Stimulated activated CD8-positive, alpha-beta memory T cell treated with anti-CD3 and anti-CD28 coated beads, Interleukin-7, amount 100 ng/mL, for 48 hours (primary cell): ENCODE measurements at regions not wholly inside any gene's neighbourhood (a gene's known extent, or its start where the extent isn't known, plus 50 kb on each side); places are given as distances from the start of the nearest gene placed in this dataset.
"Not testable (repeated sequence)": the region's sequence is repeated elsewhere in the genome, so short reads cannot be mapped to it uniquely, and the experiment has no call there.

Experiments used
- DNase-seq, 2 donors: peaks; one replicate each; pipeline ENCODE4 v3.0.0-alpha.2; 2020; ENCODE audit warnings: low read depth in 1 of 2; ENCODE audit errors: extremely low read depth in 1 of 2

- no peak for DNase-seq
These were observed 159.8 kb downstream of the CGGBP1 start for GRCh38 chr3:87898971-87899370.

GRCh38 chr3:87895983-87896382 lies 162.8 kb downstream of the CGGBP1 start:
- DNase-seq: no peak

DNA sequence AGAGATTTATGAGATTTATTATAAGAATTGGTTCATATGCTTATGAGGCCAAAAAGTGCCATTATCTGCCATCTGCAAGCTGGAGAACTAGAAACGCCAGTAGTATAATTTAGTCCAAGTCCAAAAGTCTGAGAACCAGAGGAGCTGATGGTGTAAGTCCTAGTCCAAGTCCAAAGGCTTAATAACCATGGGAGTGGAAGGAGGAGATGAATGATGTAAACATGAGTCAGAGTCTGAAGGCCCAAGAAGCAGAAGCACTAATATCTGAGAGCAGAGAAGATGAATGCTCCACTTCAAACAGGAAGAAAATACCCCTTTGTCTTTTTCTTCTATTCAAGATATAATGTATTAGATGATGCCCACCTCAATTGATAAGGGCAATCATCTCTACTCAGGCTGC lies 185.7 kb downstream of the CGGBP1 start:
- DNase-seq: no peak

DNA sequence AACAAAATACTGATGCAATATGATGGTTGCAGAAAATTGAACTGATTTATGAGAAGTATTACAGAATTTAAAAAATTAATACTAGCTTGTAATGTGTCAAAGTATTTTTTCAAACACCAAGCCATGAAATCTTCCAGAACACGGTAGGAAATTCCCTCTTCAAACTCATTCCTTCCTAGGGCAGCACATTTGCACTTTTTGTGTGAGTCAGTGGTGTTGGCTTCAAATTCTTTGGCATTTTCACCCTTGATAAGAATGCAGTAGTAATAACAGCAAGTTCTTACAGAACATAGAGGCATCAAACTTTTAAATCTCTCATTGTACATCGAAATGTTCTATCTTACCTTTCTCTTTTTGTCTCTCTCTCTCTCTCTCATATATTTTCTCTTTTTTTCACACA lies 191.8 kb downstream of the CGGBP1 start:
- no peak for DNase-seq

DNA sequence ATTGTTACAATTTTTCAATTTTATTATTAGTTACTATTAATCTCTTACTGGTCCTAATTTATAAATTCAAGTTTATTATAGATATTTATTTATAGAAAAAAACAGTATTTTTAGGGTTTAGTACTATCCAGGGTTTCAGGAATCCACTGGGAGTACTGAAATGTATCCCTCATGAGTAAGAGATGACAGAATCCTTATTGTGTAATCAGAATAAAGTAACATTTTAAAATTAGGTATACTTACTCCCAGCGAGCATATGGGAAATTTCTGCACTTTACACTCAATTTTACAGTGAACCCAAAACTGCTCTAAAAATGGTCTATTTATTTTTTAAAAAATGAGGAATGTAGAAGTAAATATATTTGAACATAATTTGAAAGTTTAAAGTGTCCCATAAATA lies 202.7 kb downstream of the CGGBP1 start:
- DNase-seq: no peak

DNA sequence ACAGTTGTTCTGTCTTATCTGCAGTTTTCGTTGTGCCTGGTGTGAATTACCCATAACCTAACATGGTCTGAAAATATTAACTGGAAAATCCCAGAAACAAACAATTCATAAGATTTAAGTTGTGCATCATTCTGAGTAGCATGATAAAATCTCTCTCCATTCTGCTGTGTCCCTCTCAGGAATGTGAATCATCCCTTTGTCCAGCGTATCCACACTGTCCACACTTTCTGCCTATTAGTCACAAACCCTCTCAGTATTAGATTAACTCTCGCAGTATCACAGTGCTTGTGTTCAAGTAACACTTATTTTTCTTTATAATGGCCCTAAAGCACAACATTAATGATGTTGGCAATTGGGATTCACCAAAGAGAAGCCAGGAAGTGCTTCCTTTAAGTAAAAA lies 203.2 kb downstream of the CGGBP1 start:
- no peak for DNase-seq

DNA sequence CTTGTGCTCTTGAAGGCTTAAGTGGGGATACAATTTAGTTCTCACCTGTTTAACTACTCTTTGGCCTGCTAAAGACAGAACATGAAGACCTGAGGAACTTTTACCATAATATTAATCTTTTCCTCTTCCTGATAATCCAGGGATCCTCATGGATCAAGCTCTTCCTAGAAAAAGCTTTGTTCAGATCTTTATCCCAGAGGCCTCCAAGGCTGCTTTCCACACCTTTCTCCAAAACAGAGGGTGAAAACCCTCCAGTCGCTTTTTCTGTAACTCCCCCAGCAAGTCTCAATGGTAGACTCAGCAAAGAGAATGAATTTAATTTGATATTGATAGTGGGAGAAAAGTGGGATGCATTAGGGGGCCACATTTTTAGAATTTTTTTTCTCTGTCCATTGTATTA lies 203.6 kb downstream of the CGGBP1 start:
- DNase-seq: no peak

DNA sequence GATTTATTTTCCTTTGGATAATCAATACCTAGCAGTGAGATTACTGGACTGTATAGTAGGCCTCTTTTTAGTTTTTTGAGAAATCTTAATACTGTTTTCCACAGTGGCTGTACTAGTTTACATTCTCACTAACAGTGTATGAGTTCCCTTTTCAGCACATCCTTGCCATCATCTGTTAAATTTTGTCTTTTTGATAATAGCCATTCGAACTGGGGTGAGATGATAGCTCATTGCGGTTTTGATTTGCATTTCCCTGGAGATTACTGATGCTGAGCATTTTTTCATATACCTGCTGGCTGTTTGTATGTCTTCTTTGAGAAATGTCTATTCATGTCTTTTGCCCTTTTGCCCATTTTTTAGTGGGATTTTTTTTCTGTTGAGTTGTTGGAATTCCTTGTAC lies 210.8 kb downstream of the CGGBP1 start:
- no peak for DNase-seq

GRCh38 chr3:87837076-87837475 lies 221.7 kb downstream of the CGGBP1 start:
- DNase-seq: no peak

GRCh38 chr3:87836026-87836425 lies 222.8 kb downstream of the CGGBP1 start:
- DNase-seq: no peak

GRCh38 chr3:87835236-87835635 lies 223.6 kb downstream of the CGGBP1 start:
- no peak for DNase-seq

DNA sequence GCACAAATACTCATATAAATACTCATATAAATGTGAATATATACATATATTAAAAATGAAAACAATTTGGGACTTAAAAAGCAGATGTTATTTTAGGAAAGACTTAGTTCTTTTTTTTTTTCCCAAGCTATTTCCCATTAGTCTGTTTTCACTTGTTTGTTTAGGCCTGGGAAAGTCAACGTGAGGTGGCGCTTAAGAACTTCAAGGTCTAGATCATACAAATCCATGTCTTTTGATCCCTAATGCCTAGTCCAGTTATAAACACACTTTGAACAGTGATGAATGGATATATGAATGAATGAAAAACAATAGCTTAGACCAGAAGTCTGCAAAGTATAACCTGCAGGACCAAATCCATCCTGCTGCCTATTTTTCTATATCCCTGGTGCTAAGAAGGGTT lies 224.5 kb downstream of the CGGBP1 start:
- DNase-seq: no peak

DNA sequence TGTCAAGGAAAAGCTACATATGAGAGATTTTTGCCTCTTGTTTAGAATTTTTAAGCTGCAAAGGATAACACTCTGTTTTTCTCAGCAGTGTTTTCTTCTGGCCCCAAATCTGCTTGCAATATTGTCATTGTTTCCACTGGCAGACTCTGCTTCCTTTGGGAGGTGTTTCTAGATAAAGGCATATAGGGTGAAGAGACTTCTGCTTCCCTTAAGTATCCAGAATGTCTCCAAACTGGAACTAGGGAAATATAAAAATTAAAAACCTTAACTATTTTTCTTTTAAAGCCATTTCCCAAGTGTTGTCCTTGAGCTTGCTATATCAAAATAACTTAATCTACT lies 225.8 kb downstream of the CGGBP1 start:
- DNase-seq: no peak

DNA sequence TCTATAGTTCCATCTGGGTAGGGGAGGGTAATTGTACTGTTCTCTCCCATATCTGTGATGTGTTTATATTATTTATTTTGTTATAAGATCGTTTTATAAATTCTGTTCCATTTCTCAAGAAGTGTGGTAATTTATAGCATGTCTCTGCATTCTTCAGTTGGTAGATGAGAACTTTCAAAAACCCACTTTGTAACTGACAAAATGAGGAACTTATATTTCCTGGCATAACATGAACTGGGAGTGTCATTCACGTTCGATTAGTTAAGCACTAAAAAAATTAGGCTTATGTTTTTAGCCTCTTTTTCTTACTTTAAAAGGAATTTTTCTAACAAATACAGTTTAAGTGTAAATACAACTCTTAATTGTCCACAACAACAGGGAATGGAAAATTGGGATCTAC lies 230.8 kb downstream of the CGGBP1 start:
- no peak for DNase-seq

- no peak for DNase-seq
These were observed 236.2 kb downstream of the CGGBP1 start for GRCh38 chr3:87822563-87822962.

DNA sequence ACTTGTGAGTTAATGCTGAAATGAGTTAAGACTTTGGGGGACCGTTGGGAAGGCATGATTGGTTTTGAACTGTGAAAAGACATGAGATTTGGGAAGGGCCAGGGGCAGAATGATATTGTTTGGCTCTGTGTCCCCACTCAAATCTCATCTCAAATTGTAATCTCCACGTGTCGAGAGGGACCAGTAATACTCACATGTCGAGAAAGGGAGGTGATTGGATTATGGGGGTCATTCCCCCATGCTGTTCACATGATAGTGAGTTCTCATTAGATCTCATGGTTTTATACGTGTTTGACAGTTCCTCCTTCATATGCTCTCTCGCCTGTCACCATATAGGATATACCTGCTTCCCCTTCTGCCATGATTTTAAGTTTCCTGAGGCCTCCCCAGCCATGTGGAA lies 245.3 kb downstream of the CGGBP1 start:
- not testable (repeated sequence) for DNase-seq

DNA sequence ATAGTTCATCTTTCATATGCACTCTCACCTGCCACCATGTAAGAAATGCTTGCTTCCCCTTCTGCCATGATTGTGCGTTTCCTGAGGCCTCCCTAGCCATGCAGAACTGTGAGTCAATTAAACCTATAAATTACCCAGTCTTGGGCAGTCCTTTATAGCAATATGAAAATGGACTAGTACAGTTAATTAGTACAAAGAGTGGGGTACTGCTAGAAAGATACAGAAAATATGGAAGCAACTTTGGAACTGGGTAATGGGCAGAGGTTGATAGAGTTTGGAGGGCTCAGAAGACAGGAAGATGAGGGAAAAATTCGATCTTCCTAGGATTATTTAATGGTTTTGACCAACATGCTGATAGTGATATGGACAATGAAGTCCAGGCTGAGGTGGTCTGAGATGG lies 246.9 kb downstream of the CGGBP1 start:
- DNase-seq: no peak

GRCh38 chr3:87810452-87811016 lies 248.3 kb downstream of the CGGBP1 start:
- DNase-seq: no peak

DNA sequence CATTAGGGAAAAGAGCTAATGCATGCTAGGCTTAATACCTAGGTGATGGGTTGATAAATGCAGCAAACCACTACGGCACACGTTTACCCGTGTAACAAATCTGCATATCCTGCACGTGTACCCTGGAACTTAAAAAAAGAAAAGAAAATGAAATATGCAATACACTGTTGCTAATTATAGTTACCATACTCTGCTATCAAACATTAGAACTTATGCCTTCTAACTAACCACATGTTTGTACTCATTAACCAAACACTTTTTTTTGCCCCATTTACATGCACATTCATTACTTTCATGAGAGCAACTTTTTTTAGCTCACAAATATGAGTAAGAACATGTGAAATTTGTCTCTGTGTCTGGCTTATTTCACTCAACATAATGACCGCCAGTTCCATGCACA lies 253.1 kb downstream of the CGGBP1 start:
- no peak for DNase-seq

DNA sequence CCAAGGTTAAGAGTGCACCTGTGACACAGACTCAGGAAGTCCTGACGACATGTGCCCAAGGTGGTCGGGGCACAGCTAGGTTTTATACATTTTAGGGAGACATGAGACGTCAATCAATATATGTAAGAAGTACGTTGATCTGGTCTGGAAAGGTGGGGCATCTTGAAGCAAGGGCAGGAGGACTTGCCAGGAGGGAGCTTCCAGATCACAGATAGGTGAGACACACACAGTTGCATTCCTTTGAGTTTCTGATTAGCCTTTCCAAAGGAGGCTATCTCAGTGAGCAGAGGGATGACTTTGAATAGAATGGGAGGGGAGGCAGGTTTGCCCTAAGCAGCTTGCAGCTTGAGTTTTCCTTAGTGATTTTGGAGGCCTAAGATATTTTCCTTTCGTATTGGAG lies 257.4 kb downstream of the CGGBP1 start:
- no peak for DNase-seq

DNA sequence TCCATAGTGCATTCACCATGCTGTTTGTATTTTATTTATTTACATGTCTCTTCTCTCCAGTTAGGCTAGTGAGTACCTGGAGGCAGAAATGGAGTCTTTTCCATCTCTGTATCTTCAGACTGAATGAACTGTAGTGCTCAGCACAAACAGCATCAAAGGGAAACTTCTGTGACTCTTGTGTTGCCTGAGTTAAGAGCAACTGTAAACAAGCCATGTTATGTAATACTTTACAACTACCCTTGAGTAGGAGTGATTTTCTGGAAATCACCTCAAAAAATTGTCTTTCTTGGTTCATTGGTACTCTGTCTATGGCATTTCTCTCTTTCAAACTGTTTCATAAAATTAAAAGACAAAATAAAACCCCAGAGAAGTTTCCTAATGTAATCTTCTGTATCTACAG lies 258.3 kb downstream of the CGGBP1 start:
- DNase-seq: no peak

DNA sequence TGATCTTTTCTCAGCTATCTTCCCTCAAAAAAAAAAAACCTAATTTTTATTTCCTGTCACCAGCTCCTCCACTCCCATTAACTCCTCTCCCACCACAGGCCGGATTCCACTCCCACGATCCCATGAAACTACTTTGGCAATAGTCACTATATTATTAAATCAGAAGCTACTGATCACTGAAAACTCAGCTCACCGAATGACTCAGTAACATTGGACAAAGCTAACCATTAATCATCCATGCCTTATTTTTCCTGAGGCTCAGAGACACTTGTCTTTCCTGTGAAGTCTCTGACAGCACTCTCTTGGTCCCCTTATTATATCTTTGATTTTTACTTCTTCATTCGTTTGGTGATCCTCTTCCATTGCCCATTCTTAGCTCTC lies 260.2 kb downstream of the CGGBP1 start:
- no peak for DNase-seq

DNA sequence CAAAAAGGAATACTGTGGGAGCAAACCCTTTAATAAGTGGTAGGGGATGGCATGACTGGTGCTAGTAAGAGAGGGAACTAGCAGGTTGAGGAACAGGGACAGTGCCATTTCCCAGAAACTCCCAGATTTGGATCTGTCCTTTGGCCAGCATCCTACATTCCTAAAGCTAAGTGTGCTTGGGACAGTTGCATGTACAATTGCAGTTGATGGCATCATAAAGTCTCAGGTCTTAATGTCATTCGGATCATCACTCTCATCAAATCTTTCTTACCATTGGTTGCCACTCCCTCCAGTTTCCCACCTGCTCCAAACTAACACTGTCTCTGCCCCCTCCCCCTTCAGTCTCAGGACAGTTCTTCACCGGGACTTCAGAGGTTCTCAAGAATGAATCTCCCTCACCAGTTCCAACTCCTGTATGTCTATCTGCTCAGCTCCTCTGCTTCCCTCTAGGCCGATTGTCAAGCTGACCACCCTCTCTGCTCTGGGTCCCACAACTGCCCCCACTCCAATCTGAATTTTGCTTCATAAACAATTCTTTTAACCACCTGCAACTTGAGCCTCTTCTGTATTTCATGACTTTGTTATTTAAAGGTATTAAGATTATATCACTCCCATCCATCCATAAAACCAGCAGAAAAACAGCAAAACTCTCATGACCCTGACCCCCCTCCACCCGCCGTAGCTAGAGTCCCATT lies 260.8 kb downstream of the CGGBP1 start:
- no peak for DNase-seq
